ENCODE measurements at regions not wholly inside any gene's neighbourhood (a gene's known extent, or its start where the extent isn't known, plus 50 kb on each side); places are given as distances from the start of the nearest gene placed in this dataset.

GRCh38 chr1:168427051-168427450 lies 116.7 kb downstream of the XCL2 start:
- TF ChIP-seq EP300 (IDR thresholded peaks at IDR 0.05; ENCODE audit: borderline replicate concordance) (no peak), RAD21 (IDR thresholded peaks at IDR 0.05; ENCODE audit: low read depth) (no peak), YY1 (IDR thresholded peaks at IDR 0.05; ENCODE audit: low read depth) (no peak), REST (IDR thresholded peaks at IDR 0.05; ENCODE audit: low read depth) (no peak), NFIC (IDR thresholded peaks at IDR 0.05) (no peak), TEAD4 (IDR thresholded peaks at IDR 0.05) (no peak), CEBPB (IDR thresholded peaks at IDR 0.05) (no peak), MAX (IDR thresholded peaks at IDR 0.05) (no peak), USF1 (IDR thresholded peaks at IDR 0.05) (no peak)
